ENCODE measurements at regions not wholly inside any gene's neighbourhood (a gene's known extent, or its start where the extent isn't known, plus 50 kb on each side); places are given as distances from the start of the nearest gene placed in this dataset.

GRCh38 chr12:124094733-124095132, 121.7 kb downstream of the ZNF664 start:
- no peak for TF ChIP-seq CTCF (IDR thresholded peaks at IDR 0.05)
- no peak for TF ChIP-seq EZH2phosphoT487 (IDR thresholded peaks at IDR 0.05)

All from neural progenitor cell (in vitro differentiated cells).